ENCODE measurements at regions not wholly inside any gene's neighbourhood (a gene's known extent, or its start where the extent isn't known, plus 50 kb on each side); places are given as distances from the start of the nearest gene placed in this dataset.
A peak's percentile ranks its signal among the peaks of the same experiment; 100 is the strongest.
"Not testable (repeated sequence)": the region's sequence is repeated elsewhere in the genome, so short reads cannot be mapped to it uniquely, and the experiment has no call there.

DNA sequence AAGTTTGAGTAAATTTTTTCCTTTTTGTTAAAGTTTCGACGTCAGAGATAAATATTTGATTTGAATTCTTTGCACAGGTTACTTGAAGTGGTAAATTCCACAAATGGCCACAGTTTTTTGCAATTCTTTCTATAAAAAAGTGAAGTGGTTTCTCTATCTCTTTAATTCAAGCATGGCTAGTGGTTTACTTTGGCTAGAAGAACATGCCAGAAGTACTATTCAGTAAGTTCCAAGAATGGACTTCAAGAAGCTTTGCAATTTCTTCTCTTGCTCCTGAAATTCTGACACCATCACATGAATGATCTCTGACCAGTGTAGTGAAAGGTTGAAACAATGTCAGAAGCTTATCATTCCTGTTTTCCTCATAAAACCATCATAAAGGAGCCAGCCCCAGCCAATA is 55.7 kb upstream of the RNPC3 start:
- Histone ChIP-seq H3K4me3 (ENCODE audit: low read depth, low read length) (no peak overlapping the region), H3K9me3 (ENCODE audit: control insufficient read depth, insufficient read depth, low read depth, low read length) (no peaks in the 10 kb centered on the region), H3K36me3 (ENCODE audit: control insufficient read depth, insufficient read depth, low read length) (no peaks in the 10 kb centered on the region), H3K27ac (ENCODE audit: low read depth, low read length) (no peak overlapping the region), H3K4me1 (ENCODE audit: control insufficient read depth, insufficient read depth, low read length) (no peaks in the 10 kb centered on the region), H3K27me3 (ENCODE audit: control insufficient read depth, insufficient read depth, low read length) (no peaks in the 10 kb centered on the region), H3K9ac (ENCODE audit: low read length) (no peak overlapping the region)

GRCh38 chr1:103467100-103467499 is 58.4 kb upstream of the RNPC3 start:
- Histone ChIP-seq H3K4me1 (ENCODE audit: control insufficient read depth, insufficient read depth, low read length) (no peaks in the 10 kb centered on the region), H3K27me3 (ENCODE audit: control insufficient read depth, insufficient read depth, low read length) (no peaks in the 10 kb centered on the region), H3K9me3 (ENCODE audit: control insufficient read depth, insufficient read depth, low read depth, low read length) (no peaks in the 10 kb centered on the region)

DNA sequence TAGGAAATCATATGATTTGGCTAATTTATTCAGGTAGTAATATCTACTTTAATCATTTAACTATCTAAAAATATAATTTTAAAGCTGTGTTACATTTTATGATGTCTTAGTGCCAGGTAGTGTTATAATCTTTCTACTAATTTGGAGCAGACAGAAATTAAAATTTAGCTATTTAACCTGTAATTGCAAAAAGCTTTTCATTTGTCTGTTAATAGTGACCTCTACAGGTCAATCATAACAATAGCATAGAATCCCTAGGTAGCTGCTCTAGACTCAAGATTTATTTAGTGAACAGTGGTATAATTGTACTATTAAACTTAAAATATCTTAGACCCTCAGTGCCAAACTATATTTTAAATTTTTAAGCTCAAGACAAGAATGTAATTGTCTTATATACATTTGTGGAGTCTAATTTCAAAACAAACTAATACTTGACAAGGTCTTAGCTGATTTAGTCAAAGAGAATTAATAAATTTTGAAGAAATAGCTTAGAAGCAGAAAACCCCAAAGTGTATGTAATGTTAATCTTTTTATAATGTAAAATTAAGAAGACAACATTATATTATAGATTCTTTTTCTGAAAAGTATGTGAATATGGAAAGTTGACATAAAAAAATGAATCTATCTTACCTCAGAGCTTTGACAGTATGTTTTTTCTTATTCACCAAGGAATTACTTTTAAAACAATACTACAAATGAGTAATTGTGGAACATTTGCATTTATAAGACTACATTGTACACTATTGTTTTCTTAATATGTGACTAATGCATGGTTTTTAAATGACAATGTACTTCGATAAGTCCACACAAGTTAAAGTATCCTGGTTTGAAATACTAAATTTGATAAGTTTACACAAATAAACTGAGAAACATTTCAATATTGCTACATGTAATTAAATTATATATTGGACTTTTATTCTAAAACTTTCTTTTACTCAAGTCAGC is 64.1 kb upstream of the RNPC3 start:
- H3K27me3 ChIP-seq (ENCODE audit: control insufficient read depth, insufficient read depth, low read length): no peaks in the 10 kb centered on the region
- no peaks in the 10 kb centered on the region for H3K9me3 ChIP-seq (ENCODE audit: control insufficient read depth, insufficient read depth, low read depth, low read length)
- no peak overlapping the region for H3K27ac ChIP-seq (ENCODE audit: low read depth, low read length)
- no peaks in the 10 kb centered on the region for H3K36me3 ChIP-seq (ENCODE audit: control insufficient read depth, insufficient read depth, low read length)
- H3K9ac ChIP-seq (ENCODE audit: low read length): no peak overlapping the region
- no peak overlapping the region for H3K4me3 ChIP-seq (ENCODE audit: low read depth, low read length)
- peaks cover 7% of the 10 kb centered on the region; the same call in 1 of the 2 replicates for H3K4me1 ChIP-seq (ENCODE audit: control insufficient read depth, insufficient read depth, low read length)

More at GRCh38 chr1:103467100-103467499, 58.4 kb upstream of the RNPC3 start:
- Histone ChIP-seq H3K4me3 (ENCODE audit: low read depth, low read length) (no peak overlapping the region), H3K9ac (ENCODE audit: low read length) (no peak overlapping the region), H3K36me3 (ENCODE audit: control insufficient read depth, insufficient read depth, low read length) (no peaks in the 10 kb centered on the region), H3K27ac (ENCODE audit: low read depth, low read length) (no peak overlapping the region)

DNA sequence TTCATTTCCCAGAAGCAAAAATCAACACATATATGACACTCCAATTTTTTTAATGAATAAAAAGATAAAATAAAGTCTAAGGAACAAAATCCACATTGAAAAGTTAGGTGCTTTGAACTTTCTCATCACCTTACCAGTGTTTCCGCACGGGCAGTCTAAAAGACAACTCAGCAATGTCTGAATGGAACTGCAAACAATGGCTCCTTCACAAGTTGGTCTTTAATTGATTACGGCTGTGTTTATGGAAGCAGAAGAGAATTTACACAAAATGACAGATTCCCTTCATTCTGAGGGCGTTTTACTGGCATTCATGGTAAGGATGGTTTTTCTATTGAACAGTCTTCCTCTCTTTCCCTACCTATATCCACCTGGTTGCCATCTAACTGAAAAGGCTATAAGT is 65.0 kb upstream of the RNPC3 start:
- Histone ChIP-seq H3K9ac (ENCODE audit: low read length) (no peak overlapping the region), H3K27ac (ENCODE audit: low read depth, low read length) (no peak overlapping the region), H3K4me1 (ENCODE audit: control insufficient read depth, insufficient read depth, low read length) (peaks cover 7% of the 10 kb centered on the region; the same call in 1 of the 2 replicates), H3K36me3 (ENCODE audit: control insufficient read depth, insufficient read depth, low read length) (no peaks in the 10 kb centered on the region), H3K27me3 (ENCODE audit: control insufficient read depth, insufficient read depth, low read length) (no peaks in the 10 kb centered on the region), H3K4me3 (ENCODE audit: low read depth, low read length) (no peak overlapping the region), H3K9me3 (ENCODE audit: control insufficient read depth, insufficient read depth, low read depth, low read length) (no peaks in the 10 kb centered on the region)

- peaks cover 7% of the 10 kb centered on the region; the same call in 1 of the 2 replicates for H3K4me1 ChIP-seq (ENCODE audit: control insufficient read depth, insufficient read depth, low read length)
- no peaks in the 10 kb centered on the region for H3K9me3 ChIP-seq (ENCODE audit: control insufficient read depth, insufficient read depth, low read depth, low read length)
- H3K27me3 ChIP-seq (ENCODE audit: control insufficient read depth, insufficient read depth, low read length): no peaks in the 10 kb centered on the region
Observed at GRCh38 chr1:103459346-103459745, 66.2 kb upstream of the RNPC3 start.

GRCh38 chr1:103457886-103458455 is 67.5 kb upstream of the RNPC3 start:
- Histone ChIP-seq H3K36me3 (ENCODE audit: control insufficient read depth, insufficient read depth, low read length) (no peaks in the 10 kb centered on the region), H3K27ac (ENCODE audit: low read depth, low read length) (no peak overlapping the region), H3K9me3 (ENCODE audit: control insufficient read depth, insufficient read depth, low read depth, low read length) (no peaks in the 10 kb centered on the region), H3K4me1 (ENCODE audit: control insufficient read depth, insufficient read depth, low read length) (peaks cover 7% of the 10 kb centered on the region; the same call in 1 of the 2 replicates), H3K27me3 (ENCODE audit: control insufficient read depth, insufficient read depth, low read length) (no peaks in the 10 kb centered on the region), H3K9ac (ENCODE audit: low read length) (no peak overlapping the region), H3K4me3 (ENCODE audit: low read depth, low read length) (no peak overlapping the region)

More at GRCh38 chr1:103459346-103459745, 66.2 kb upstream of the RNPC3 start:
- H3K9ac ChIP-seq (ENCODE audit: low read length): no peak overlapping the region
- H3K36me3 ChIP-seq (ENCODE audit: control insufficient read depth, insufficient read depth, low read length): no peaks in the 10 kb centered on the region
- H3K4me3 ChIP-seq (ENCODE audit: low read depth, low read length): no peak overlapping the region
- H3K27ac ChIP-seq (ENCODE audit: low read depth, low read length): no peak overlapping the region

DNA sequence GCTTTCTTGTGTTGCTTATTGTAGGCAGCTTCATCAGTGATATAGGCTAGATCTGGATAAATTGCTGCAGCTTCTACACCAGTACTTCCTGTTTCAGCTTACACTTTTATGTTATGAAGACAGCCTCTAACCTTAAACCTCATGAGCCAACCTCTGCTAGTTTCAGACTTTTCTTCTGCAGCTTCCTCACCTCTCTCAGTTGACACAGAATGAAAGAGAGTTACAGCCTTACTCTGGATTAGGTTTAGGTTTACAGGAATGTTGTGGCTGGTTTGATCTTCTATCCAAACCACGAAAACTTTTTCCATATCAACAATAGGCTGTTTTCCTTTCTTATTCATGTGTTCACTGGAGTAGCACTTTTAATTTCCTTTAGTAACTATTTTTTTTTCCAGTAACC is 76.9 kb upstream of the RNPC3 start:
- H3K9me3 ChIP-seq (ENCODE audit: control insufficient read depth, insufficient read depth, low read depth, low read length): no peaks in the 10 kb centered on the region
- no peak overlapping the region for H3K4me3 ChIP-seq (ENCODE audit: low read depth, low read length)
- no peak overlapping the region for H3K27ac ChIP-seq (ENCODE audit: low read depth, low read length)
- no peaks in the 10 kb centered on the region for H3K36me3 ChIP-seq (ENCODE audit: control insufficient read depth, insufficient read depth, low read length)
- H3K9ac ChIP-seq (ENCODE audit: low read length): no peak overlapping the region
- no peaks in the 10 kb centered on the region for H3K27me3 ChIP-seq (ENCODE audit: control insufficient read depth, insufficient read depth, low read length)
- H3K4me1 ChIP-seq (ENCODE audit: control insufficient read depth, insufficient read depth, low read length): no peaks in the 10 kb centered on the region

- Histone ChIP-seq H3K27ac (ENCODE audit: low read depth, low read length) (no peak overlapping the region), H3K4me1 (ENCODE audit: control insufficient read depth, insufficient read depth, low read length) (no peaks in the 10 kb centered on the region), H3K4me3 (ENCODE audit: low read depth, low read length) (no peak overlapping the region), H3K9me3 (ENCODE audit: control insufficient read depth, insufficient read depth, low read depth, low read length) (no peaks in the 10 kb centered on the region), H3K27me3 (ENCODE audit: control insufficient read depth, insufficient read depth, low read length) (no peaks in the 10 kb centered on the region), H3K36me3 (ENCODE audit: control insufficient read depth, insufficient read depth, low read length) (no peaks in the 10 kb centered on the region), H3K9ac (ENCODE audit: low read length) (no peak overlapping the region)
Observed at GRCh38 chr1:103447471-103447870, 78.0 kb upstream of the RNPC3 start.

DNA sequence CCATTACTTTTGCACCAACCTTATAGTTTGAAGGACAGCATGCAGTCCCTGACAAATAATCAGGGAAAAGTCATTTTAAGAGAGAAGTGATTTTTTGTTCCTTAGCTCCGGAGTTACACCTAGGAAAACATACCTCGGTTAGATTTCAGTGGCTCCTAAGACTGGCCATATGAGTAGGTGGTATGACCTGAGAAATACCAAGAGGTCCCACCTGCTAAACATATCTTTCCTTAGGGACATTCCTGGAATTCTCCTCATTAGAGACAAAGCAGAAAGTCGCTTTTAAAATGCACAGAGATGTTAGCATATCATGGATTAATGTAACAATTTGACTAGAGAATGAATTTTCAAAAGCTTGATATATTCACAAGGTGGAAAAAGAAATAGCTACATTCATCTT is 84.2 kb upstream of the RNPC3 start:
- Histone ChIP-seq H3K27ac (ENCODE audit: low read depth, low read length) (peak overlapping the region; percentile 44), H3K9me3 (ENCODE audit: control insufficient read depth, insufficient read depth, low read depth, low read length) (no peaks in the 10 kb centered on the region), H3K27me3 (ENCODE audit: control insufficient read depth, insufficient read depth, low read length) (no peaks in the 10 kb centered on the region)

GRCh38 chr1:103436568-103437100 is 88.9 kb upstream of the RNPC3 start:
- not testable (repeated sequence) for H3K27me3 ChIP-seq (ENCODE audit: control insufficient read depth, insufficient read depth, low read length); H3K9ac ChIP-seq (ENCODE audit: low read length); H3K27ac ChIP-seq (ENCODE audit: low read depth, low read length); H3K9me3 ChIP-seq (ENCODE audit: control insufficient read depth, insufficient read depth, low read depth, low read length); H3K4me1 ChIP-seq (ENCODE audit: control insufficient read depth, insufficient read depth, low read length); H3K4me3 ChIP-seq (ENCODE audit: low read depth, low read length); H3K36me3 ChIP-seq (ENCODE audit: control insufficient read depth, insufficient read depth, low read length)

More for the DNA sequence above, 84.2 kb upstream of the RNPC3 start:
- Histone ChIP-seq H3K4me3 (ENCODE audit: low read depth, low read length) (no peak overlapping the region), H3K36me3 (ENCODE audit: control insufficient read depth, insufficient read depth, low read length) (no peaks in the 10 kb centered on the region), H3K9ac (ENCODE audit: low read length) (no peak overlapping the region), H3K4me1 (ENCODE audit: control insufficient read depth, insufficient read depth, low read length) (peaks cover 10% of the 10 kb centered on the region)

GRCh38 chr1:103435443-103435842 is 90.1 kb upstream of the RNPC3 start:
- Histone ChIP-seq H3K27ac (ENCODE audit: low read depth, low read length) (no peak overlapping the region), H3K9me3 (ENCODE audit: control insufficient read depth, insufficient read depth, low read depth, low read length) (no peaks in the 10 kb centered on the region), H3K9ac (ENCODE audit: low read length) (no peak overlapping the region), H3K27me3 (ENCODE audit: control insufficient read depth, insufficient read depth, low read length) (no peaks in the 10 kb centered on the region), H3K36me3 (ENCODE audit: control insufficient read depth, insufficient read depth, low read length) (no peaks in the 10 kb centered on the region), H3K4me3 (ENCODE audit: low read depth, low read length) (no peak overlapping the region), H3K4me1 (ENCODE audit: control insufficient read depth, insufficient read depth, low read length) (no peaks in the 10 kb centered on the region)
